GM23338 (cell line): ENCODE measurements at regions not wholly inside any gene's neighbourhood (a gene's known extent, or its start where the extent isn't known, plus 50 kb on each side); places are given as distances from the start of the nearest gene placed in this dataset.
"Not testable (repeated sequence)": the region's sequence is repeated elsewhere in the genome, so short reads cannot be mapped to it uniquely, and the experiment has no call there.

Experiments
- ATAC-seq: fragments of 200-7000 bp; cut with Tn5 transposase; 3 replicates; pipeline ENCODE4 v1.9.1; 2020
- DNase-seq: peaks from one replicate; pipeline ENCODE4 v3.0.0-alpha.2; 2015; ENCODE audit warnings: low spot score
- H2AFZ ChIP-seq: fragments of 200-600 bp; sonication (generic); 2 replicates; pipeline ENCODE4 v1.8.0; 2016; ENCODE audit warnings: antibody characterized with exemption, mild to moderate bottlenecking, moderate library complexity
- H3F3A ChIP-seq: fragments of 200-600 bp; sonication (generic); replicated peaks from 2 replicates; pipeline ENCODE4 v1.8.0; 2017; ENCODE audit warnings: antibody characterized with exemption, mixed run types, low read depth
- H3K27ac ChIP-seq: fragments of 200-600 bp; sonication (generic); 2 replicates; pipeline ENCODE4 v1.6.1; 2016; ENCODE audit warnings: low read depth
- H3K27me3 ChIP-seq: fragments of 200-600 bp; sonication (generic); 2 replicates; pipeline ENCODE4 v1.8.0; 2016; ENCODE audit warnings: mild to moderate bottlenecking, mixed run types, moderate library complexity; ENCODE audit not compliant: insufficient read depth
- H3K36me3 ChIP-seq: fragments of 200-600 bp; sonication (generic); 2 replicates; pipeline ENCODE4 v1.8.0; 2016; ENCODE audit warnings: mild to moderate bottlenecking; ENCODE audit not compliant: insufficient read depth
- H3K4me1 ChIP-seq: fragments of 200-600 bp; sonication (generic); 2 replicates; pipeline ENCODE4 v1.8.0; 2016; ENCODE audit warnings: mild to moderate bottlenecking, moderate library complexity; ENCODE audit not compliant: insufficient read depth
- H3K4me2 ChIP-seq: fragments of 200-600 bp; sonication (generic); 2 replicates; pipeline ENCODE4 v1.7.1; 2017; ENCODE audit warnings: mixed run types
- H3K4me3 ChIP-seq: fragments of 200-600 bp; sonication (generic); 2 replicates; pipeline ENCODE4 v1.6.1; 2016; ENCODE audit warnings: mixed run types
- H3K79me2 ChIP-seq: fragments of 200-600 bp; sonication (generic); replicated peaks from 2 replicates; pipeline ENCODE4 v1.8.0; 2017; ENCODE audit warnings: mild to moderate bottlenecking; ENCODE audit not compliant: insufficient read depth
- H3K9me2 ChIP-seq: fragments of 200-600 bp; sonication (generic); 2 replicates; pipeline ENCODE4 v1.8.0; 2017; ENCODE audit not compliant: insufficient read depth
- H4K20me1 ChIP-seq: fragments of 200-600 bp; sonication (generic); replicated peaks from 2 replicates; pipeline ENCODE4 v1.8.0; 2017; ENCODE audit warnings: mild to moderate bottlenecking; ENCODE audit not compliant: insufficient read depth
- H3K27ac Mint-ChIP-seq: 2 replicates; pipeline ENCODE4 v1.8.0; 2020; ENCODE audit warnings: inconsistent platforms, mild to moderate bottlenecking, moderate library complexity, mixed read lengths
- H3K27me3 Mint-ChIP-seq: 3 replicates; pipeline ENCODE4 v1.8.0; 2022; ENCODE audit warnings: low read depth, mild to moderate bottlenecking, moderate library complexity, mixed read lengths, inconsistent platforms; ENCODE audit not compliant: insufficient read depth, poor library complexity
- H3K36me3 Mint-ChIP-seq: 3 replicates; pipeline ENCODE4 v1.8.0; 2021; ENCODE audit warnings: low read depth, mild to moderate bottlenecking, inconsistent platforms, moderate library complexity, mixed read lengths
- H3K4me1 Mint-ChIP-seq: 3 replicates; pipeline ENCODE4 v1.8.0; 2020; ENCODE audit warnings: mild to moderate bottlenecking, inconsistent platforms, mixed read lengths
- H3K4me3 Mint-ChIP-seq: 3 replicates; pipeline ENCODE4 v1.8.0; 2021; ENCODE audit warnings: moderate library complexity, mild to moderate bottlenecking, inconsistent platforms, mixed read lengths
- H3K9me3 Mint-ChIP-seq: 3 replicates; pipeline ENCODE4 v1.8.0; 2020; ENCODE audit warnings: moderate library complexity, mild to moderate bottlenecking, inconsistent platforms, mixed read lengths
- CTCF ChIP-seq, 2 experiments: fragments of 200-600 bp in 1 of 2; sonication (generic) in 1 of 2; conservative IDR thresholded peaks; 2 replicates each; pipeline versions ENCODE4 v1.5.1 to v1.6.1; 2016 to 2017; ENCODE audit warnings: antibody characterized with exemption in 2 of 2, low read depth in 2 of 2, mild to moderate bottlenecking in 2 of 2, moderate library complexity in 1 of 2
- ETS1 ChIP-seq: IDR thresholded peaks from 2 replicates; pipeline ENCODE4 v1.6.1; 2016; ENCODE audit warnings: antibody characterized with exemption
- EZH2 ChIP-seq: fragments of 200-600 bp; sonication (generic); IDR thresholded peaks from one replicate; pipeline ENCODE4 v1.8.0; 2017; ENCODE audit warnings: antibody characterized with exemption, mild to moderate bottlenecking, low read depth; ENCODE audit not compliant: unreplicated experiment
- EZH2phosphoT487 ChIP-seq: fragments of 200-600 bp; sonication (generic); IDR thresholded peaks from one replicate; pipeline ENCODE4 v1.8.1; 2018; ENCODE audit warnings: antibody characterized with exemption; ENCODE audit not compliant: unreplicated experiment
- NANOG ChIP-seq: IDR thresholded peaks from 2 replicates; pipeline ENCODE4 v1.6.1; 2016; ENCODE audit warnings: antibody characterized with exemption, borderline replicate concordance
- POLR2AphosphoS5 ChIP-seq: IDR thresholded peaks from 2 replicates; pipeline ENCODE4 v1.6.1; 2016; ENCODE audit warnings: antibody characterized with exemption, low read depth
- REST ChIP-seq: IDR thresholded peaks from one replicate; pipeline ENCODE4 v1.6.1; 2018; ENCODE audit warnings: antibody characterized with exemption; ENCODE audit not compliant: unreplicated experiment
- STAT1 ChIP-seq: IDR thresholded peaks from one replicate; pipeline ENCODE4 v1.6.1; 2016; ENCODE audit warnings: antibody characterized with exemption; ENCODE audit not compliant: unreplicated experiment
- ZNF114 ChIP-seq: fragments of 250-450 bp; sonication (Bioruptor Pico); IDR thresholded peaks from 2 replicates; pipeline ENCODE4 v1.5.0; 2020; ENCODE audit warnings: mild to moderate bottlenecking, moderate library complexity
- ZNF462 ChIP-seq: fragments of 250-450 bp; sonication (Bioruptor Pico); IDR thresholded peaks from 2 replicates; pipeline ENCODE4 v1.5.0; 2020; ENCODE audit warnings: mild to moderate bottlenecking, moderate library complexity

GRCh38 chr10:3917392-3917791 lies 132.4 kb upstream of the KLF6 start:
- H3K27me3 Mint-ChIP-seq, H3F3A ChIP-seq, H3K79me2 ChIP-seq, H3K9me2 ChIP-seq, H3K4me1 Mint-ChIP-seq, H3K4me1 ChIP-seq, H3K4me2 ChIP-seq, H3K36me3 Mint-ChIP-seq, H3K27me3 ChIP-seq, H3K36me3 ChIP-seq, H3K27ac Mint-ChIP-seq, H3K27ac ChIP-seq, H2AFZ ChIP-seq, DNase-seq, H4K20me1 ChIP-seq, ATAC-seq, H3K4me3 Mint-ChIP-seq, H3K4me3 ChIP-seq: not testable (repeated sequence)
- peaks cover 11% of the 10 kb centered on the region; the same call in 2 of the 3 replicates for H3K9me3 Mint-ChIP-seq

- Histone ChIP-seq H3K4me3 (no peak overlapping the region), H3K4me1 (peaks cover 1% of the 10 kb centered on the region), H3K27ac (no peak overlapping the region), H3K9me2 (no peaks in the 10 kb centered on the region), H3F3A (no peaks in the 10 kb centered on the region), H3K36me3 (no peaks in the 10 kb centered on the region), H2AFZ (no peak overlapping the region), H3K79me2 (no peaks in the 10 kb centered on the region), H4K20me1 (no peaks in the 10 kb centered on the region), H3K4me2 (no peak overlapping the region), H3K27me3 (no peaks in the 10 kb centered on the region)
- H3K9me3 Mint-ChIP-seq, result peaks cover 11% of the 10 kb centered on the region; the same call in 2 of the 3 replicates
- DNase-seq (no peak), ATAC-seq (no peak)
- peaks cover 8% of the 10 kb centered on the region; the same call in 2 of the 3 replicates for H3K36me3 Mint-ChIP-seq
- no peak overlapping the region for H3K4me3 Mint-ChIP-seq
- H3K4me1 Mint-ChIP-seq, result peaks cover 2% of the 10 kb centered on the region; the same call in 1 of the 3 replicates
- no peak overlapping the region for H3K27ac Mint-ChIP-seq
- peaks cover 5% of the 10 kb centered on the region for H3K27me3 Mint-ChIP-seq
- TF ChIP-seq STAT1 (no peak), NANOG (no peak), CTCF (conservative IDR thresholded peaks at IDR 0.05; ENCODE audit: low read depth in 2 of 2) (no peak), EZH2 (no peak), POLR2AphosphoS5 (no peak), ETS1 (no peak), ZNF114 (CRISPR knock-in tag) (no peak), ZNF462 (CRISPR knock-in tag) (no peak), REST (no peak), EZH2phosphoT487 (no peak)
These were observed 129.7 kb upstream of the KLF6 start for GRCh38 chr10:3914733-3915132.
